GM23338 (cell line): ENCODE measurements at regions not wholly inside any gene's neighbourhood (a gene's known extent, or its start where the extent isn't known, plus 50 kb on each side); places are given as distances from the start of the nearest gene placed in this dataset.

Experiments used
- CREB1 ChIP-seq: fragments of 250-450 bp; sonication (Bioruptor Pico); IDR thresholded peaks from 2 replicates; pipeline ENCODE4 v1.5.0; 2020; ENCODE audit warnings: low read depth, mild to moderate bottlenecking, moderate library complexity
- ETS1 ChIP-seq: IDR thresholded peaks from 2 replicates; pipeline ENCODE4 v1.6.1; 2016; ENCODE audit warnings: antibody characterized with exemption
- EZH2 ChIP-seq: fragments of 200-600 bp; sonication (generic); IDR thresholded peaks from one replicate; pipeline ENCODE4 v1.8.0; 2017; ENCODE audit warnings: antibody characterized with exemption, mild to moderate bottlenecking, low read depth; ENCODE audit not compliant: unreplicated experiment
- EZH2phosphoT487 ChIP-seq: fragments of 200-600 bp; sonication (generic); IDR thresholded peaks from one replicate; pipeline ENCODE4 v1.8.1; 2018; ENCODE audit warnings: antibody characterized with exemption; ENCODE audit not compliant: unreplicated experiment
- NANOG ChIP-seq: IDR thresholded peaks from 2 replicates; pipeline ENCODE4 v1.6.1; 2016; ENCODE audit warnings: antibody characterized with exemption, borderline replicate concordance
- POLR2AphosphoS5 ChIP-seq: IDR thresholded peaks from 2 replicates; pipeline ENCODE4 v1.6.1; 2016; ENCODE audit warnings: antibody characterized with exemption, low read depth
- REST ChIP-seq: IDR thresholded peaks from one replicate; pipeline ENCODE4 v1.6.1; 2018; ENCODE audit warnings: antibody characterized with exemption; ENCODE audit not compliant: unreplicated experiment
- STAT1 ChIP-seq: IDR thresholded peaks from one replicate; pipeline ENCODE4 v1.6.1; 2016; ENCODE audit warnings: antibody characterized with exemption; ENCODE audit not compliant: unreplicated experiment
- ZNF114 ChIP-seq: fragments of 250-450 bp; sonication (Bioruptor Pico); IDR thresholded peaks from 2 replicates; pipeline ENCODE4 v1.5.0; 2020; ENCODE audit warnings: mild to moderate bottlenecking, moderate library complexity
- TF ChIP-seq, protein P1 (sequence below), 2 experiments: fragments of 200-600 bp in 1 of 2; sonication (generic) in 1 of 2; conservative IDR thresholded peaks; 2 replicates each; pipeline versions ENCODE4 v1.5.1 to v1.6.1; 2016 to 2017; ENCODE audit warnings: antibody characterized with exemption in 2 of 2, low read depth in 2 of 2, mild to moderate bottlenecking in 2 of 2, moderate library complexity in 1 of 2
- TF ChIP-seq, protein P2 (sequence below): fragments of 250-450 bp; sonication (Bioruptor Pico); IDR thresholded peaks from 2 replicates; pipeline ENCODE4 v1.5.0; 2020; ENCODE audit warnings: mild to moderate bottlenecking, moderate library complexity

DNA sequence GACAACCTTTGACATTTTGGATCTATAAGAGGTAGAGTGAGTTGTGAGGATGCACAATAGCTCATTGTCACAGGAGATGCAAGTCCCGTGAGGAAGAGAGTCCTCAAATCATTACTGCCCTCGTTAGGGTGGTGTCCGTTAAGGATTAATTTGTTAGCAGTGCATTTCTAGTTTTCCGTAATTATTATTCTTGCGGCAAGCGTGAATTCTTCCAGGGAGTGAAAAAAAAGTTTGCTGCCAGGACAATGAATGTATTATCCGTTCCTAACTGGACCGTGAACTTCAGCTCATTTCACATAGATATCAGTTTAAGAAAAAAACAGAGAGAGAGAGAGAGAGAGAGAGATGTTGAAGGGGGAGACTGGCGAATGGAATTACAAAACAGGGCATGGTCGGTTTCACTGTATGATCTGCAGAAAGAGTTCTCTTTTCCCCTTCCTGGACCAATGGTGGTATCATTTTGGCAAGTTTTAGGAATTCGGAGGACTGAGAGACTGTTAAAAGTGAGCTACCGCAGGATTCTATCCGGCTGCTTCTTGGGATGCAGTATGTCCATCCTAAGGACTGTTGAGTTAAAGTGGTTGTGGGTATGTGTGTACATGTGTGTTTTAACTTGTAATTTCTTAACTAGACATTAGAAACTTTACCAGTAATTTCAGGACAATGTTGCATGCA is 216.0 kb upstream of the NFIA start:
- TF ChIP-seq, protein P1, sequence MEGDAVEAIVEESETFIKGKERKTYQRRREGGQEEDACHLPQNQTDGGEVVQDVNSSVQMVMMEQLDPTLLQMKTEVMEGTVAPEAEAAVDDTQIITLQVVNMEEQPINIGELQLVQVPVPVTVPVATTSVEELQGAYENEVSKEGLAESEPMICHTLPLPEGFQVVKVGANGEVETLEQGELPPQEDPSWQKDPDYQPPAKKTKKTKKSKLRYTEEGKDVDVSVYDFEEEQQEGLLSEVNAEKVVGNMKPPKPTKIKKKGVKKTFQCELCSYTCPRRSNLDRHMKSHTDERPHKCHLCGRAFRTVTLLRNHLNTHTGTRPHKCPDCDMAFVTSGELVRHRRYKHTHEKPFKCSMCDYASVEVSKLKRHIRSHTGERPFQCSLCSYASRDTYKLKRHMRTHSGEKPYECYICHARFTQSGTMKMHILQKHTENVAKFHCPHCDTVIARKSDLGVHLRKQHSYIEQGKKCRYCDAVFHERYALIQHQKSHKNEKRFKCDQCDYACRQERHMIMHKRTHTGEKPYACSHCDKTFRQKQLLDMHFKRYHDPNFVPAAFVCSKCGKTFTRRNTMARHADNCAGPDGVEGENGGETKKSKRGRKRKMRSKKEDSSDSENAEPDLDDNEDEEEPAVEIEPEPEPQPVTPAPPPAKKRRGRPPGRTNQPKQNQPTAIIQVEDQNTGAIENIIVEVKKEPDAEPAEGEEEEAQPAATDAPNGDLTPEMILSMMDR (conservative IDR thresholded peaks at IDR 0.05; ENCODE audit: low read depth in 2 of 2), result no peak
- TF ChIP-seq POLR2AphosphoS5, result no peak
- no peak for TF ChIP-seq CREB1 (CRISPR knock-in tag)
- TF ChIP-seq EZH2, result no peak
- TF ChIP-seq EZH2phosphoT487, result no peak
- TF ChIP-seq REST, result no peak
- no peak for TF ChIP-seq ETS1
- TF ChIP-seq STAT1, result no peak
- TF ChIP-seq, protein P2, sequence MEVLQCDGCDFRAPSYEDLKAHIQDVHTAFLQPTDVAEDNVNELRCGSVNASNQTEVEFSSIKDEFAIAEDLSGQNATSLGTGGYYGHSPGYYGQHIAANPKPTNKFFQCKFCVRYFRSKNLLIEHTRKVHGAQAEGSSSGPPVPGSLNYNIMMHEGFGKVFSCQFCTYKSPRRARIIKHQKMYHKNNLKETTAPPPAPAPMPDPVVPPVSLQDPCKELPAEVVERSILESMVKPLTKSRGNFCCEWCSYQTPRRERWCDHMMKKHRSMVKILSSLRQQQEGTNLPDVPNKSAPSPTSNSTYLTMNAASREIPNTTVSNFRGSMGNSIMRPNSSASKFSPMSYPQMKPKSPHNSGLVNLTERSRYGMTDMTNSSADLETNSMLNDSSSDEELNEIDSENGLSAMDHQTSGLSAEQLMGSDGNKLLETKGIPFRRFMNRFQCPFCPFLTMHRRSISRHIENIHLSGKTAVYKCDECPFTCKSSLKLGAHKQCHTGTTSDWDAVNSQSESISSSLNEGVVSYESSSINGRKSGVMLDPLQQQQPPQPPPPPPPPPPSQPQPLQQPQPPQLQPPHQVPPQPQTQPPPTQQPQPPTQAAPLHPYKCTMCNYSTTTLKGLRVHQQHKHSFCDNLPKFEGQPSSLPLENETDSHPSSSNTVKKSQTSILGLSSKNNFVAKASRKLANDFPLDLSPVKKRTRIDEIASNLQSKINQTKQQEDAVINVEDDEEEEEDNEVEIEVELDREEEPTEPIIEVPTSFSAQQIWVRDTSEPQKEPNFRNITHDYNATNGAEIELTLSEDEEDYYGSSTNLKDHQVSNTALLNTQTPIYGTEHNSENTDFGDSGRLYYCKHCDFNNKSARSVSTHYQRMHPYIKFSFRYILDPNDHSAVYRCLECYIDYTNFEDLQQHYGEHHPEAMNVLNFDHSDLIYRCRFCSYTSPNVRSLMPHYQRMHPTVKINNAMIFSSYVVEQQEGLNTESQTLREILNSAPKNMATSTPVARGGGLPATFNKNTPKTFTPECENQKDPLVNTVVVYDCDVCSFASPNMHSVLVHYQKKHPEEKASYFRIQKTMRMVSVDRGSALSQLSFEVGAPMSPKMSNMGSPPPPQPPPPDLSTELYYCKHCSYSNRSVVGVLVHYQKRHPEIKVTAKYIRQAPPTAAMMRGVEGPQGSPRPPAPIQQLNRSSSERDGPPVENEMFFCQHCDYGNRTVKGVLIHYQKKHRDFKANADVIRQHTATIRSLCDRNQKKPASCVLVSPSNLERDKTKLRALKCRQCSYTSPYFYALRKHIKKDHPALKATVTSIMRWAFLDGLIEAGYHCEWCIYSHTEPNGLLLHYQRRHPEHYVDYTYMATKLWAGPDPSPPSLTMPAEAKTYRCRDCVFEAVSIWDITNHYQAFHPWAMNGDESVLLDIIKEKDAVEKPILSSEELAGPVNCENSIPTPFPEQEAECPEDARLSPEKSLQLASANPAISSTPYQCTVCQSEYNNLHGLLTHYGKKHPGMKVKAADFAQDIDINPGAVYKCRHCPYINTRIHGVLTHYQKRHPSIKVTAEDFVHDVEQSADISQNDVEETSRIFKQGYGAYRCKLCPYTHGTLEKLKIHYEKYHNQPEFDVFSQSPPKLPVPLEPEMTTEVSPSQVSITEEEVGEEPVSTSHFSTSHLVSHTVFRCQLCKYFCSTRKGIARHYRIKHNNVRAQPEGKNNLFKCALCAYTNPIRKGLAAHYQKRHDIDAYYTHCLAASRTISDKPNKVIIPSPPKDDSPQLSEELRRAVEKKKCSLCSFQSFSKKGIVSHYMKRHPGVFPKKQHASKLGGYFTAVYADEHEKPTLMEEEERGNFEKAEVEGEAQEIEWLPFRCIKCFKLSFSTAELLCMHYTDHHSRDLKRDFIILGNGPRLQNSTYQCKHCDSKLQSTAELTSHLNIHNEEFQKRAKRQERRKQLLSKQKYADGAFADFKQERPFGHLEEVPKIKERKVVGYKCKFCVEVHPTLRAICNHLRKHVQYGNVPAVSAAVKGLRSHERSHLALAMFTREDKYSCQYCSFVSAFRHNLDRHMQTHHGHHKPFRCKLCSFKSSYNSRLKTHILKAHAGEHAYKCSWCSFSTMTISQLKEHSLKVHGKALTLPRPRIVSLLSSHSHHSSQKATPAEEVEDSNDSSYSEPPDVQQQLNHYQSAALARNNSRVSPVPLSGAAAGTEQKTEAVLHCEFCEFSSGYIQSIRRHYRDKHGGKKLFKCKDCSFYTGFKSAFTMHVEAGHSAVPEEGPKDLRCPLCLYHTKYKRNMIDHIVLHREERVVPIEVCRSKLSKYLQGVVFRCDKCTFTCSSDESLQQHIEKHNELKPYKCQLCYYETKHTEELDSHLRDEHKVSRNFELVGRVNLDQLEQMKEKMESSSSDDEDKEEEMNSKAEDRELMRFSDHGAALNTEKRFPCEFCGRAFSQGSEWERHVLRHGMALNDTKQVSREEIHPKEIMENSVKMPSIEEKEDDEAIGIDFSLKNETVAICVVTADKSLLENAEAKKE (CRISPR knock-in tag), result no peak
- no peak for TF ChIP-seq ZNF114 (CRISPR knock-in tag)
- no peak for TF ChIP-seq NANOG
